ENCODE measurements at regions not wholly inside any gene's neighbourhood (a gene's known extent, or its start where the extent isn't known, plus 50 kb on each side); places are given as distances from the start of the nearest gene placed in this dataset.
"Not testable (repeated sequence)": the region's sequence is repeated elsewhere in the genome, so short reads cannot be mapped to it uniquely, and the experiment has no call there.

- no peak for DNase-seq
Measured at GRCh38 chrX:42832764-42833549, 55.0 kb upstream of the PPP1R2C start.

GRCh38 chrX:42833550-42833940 lies 55.6 kb upstream of the PPP1R2C start:
- DNase-seq: not testable (repeated sequence)

- DNase-seq: no peak
Measured at GRCh38 chrX:42837101-42837726, 59.3 kb upstream of the PPP1R2C start.

GRCh38 chrX:42837747-42838146 lies 59.8 kb upstream of the PPP1R2C start:
- no peak for DNase-seq

GRCh38 chrX:42839632-42840031 lies 61.7 kb upstream of the PPP1R2C start:
- DNase-seq: no peak

GRCh38 chrX:42846741-42847140 lies 68.8 kb upstream of the PPP1R2C start:
- DNase-seq: no peak

GRCh38 chrX:42855259-42855658 lies 77.3 kb upstream of the PPP1R2C start:
- DNase-seq: no peak

- DNase-seq: no peak
Measured at GRCh38 chrX:42857766-42858165, 79.8 kb upstream of the PPP1R2C start.

GRCh38 chrX:42869011-42869410 lies 91.0 kb upstream of the PPP1R2C start:
- DNase-seq: no peak

GRCh38 chrX:42869659-42870476 lies 91.9 kb upstream of the PPP1R2C start:
- no peak for DNase-seq

GRCh38 chrX:42886519-42886918 lies 108.6 kb upstream of the PPP1R2C start:
- DNase-seq: no peak

GRCh38 chrX:42900947-42901346 lies 123.0 kb upstream of the PPP1R2C start:
- no peak for DNase-seq

- no peak for DNase-seq
Measured at GRCh38 chrX:42902513-42902912, 124.5 kb upstream of the PPP1R2C start.

GRCh38 chrX:42920752-42921151 lies 142.8 kb upstream of the PPP1R2C start:
- DNase-seq: no peak

- no peak for DNase-seq
Measured at GRCh38 chrX:42930071-42930470, 152.1 kb upstream of the PPP1R2C start.

GRCh38 chrX:42930951-42931350 lies 153.0 kb upstream of the PPP1R2C start:
- no peak for DNase-seq

- no peak for DNase-seq
Measured at GRCh38 chrX:42933187-42933586, 155.2 kb upstream of the PPP1R2C start.

GRCh38 chrX:42934020-42934726 lies 156.2 kb upstream of the PPP1R2C start:
- DNase-seq: no peak

- DNase-seq: no peak
Measured at GRCh38 chrX:42941671-42942070, 163.7 kb upstream of the PPP1R2C start.

- no peak for DNase-seq
Measured at GRCh38 chrX:42943051-42943974, 165.3 kb upstream of the PPP1R2C start.

- DNase-seq: peak; percentile 16
Measured at GRCh38 chrX:42944381-42944998, 166.5 kb upstream of the PPP1R2C start.

All from stimulated activated naive CD4-positive, alpha-beta T cell treated with Interleukin-2 at 50 U/mL for 16 hours (primary cell).